Osteoblast (primary cell): ENCODE measurements at regions not wholly inside any gene's neighbourhood (a gene's known extent, or its start where the extent isn't known, plus 50 kb on each side); places are given as distances from the start of the nearest gene placed in this dataset.
A peak's percentile ranks its signal among the peaks of the same experiment; 100 is the strongest.

Source experiments
- DNase-seq: peaks from one replicate; pipeline ENCODE4 v3.0.0; 2011; ENCODE audit warnings: low spot score, mixed read lengths; ENCODE audit not compliant: insufficient read length; ENCODE audit errors: missing footprints
- H2AFZ ChIP-seq: 2 replicates; pipeline ENCODE4 v1.6.0; 2011; ENCODE audit warnings: mild to moderate bottlenecking, low read length
- H3K27ac ChIP-seq: 2 replicates; pipeline ENCODE4 v1.5.1; 2011; ENCODE audit warnings: mild to moderate bottlenecking, low read depth, low read length, moderate library complexity
- H3K27me3 ChIP-seq: 2 replicates; pipeline ENCODE4 v1.6.0; 2012; ENCODE audit warnings: mild to moderate bottlenecking, control low read depth, inconsistent platforms, low read length, moderate library complexity; ENCODE audit not compliant: insufficient read depth
- H3K36me3 ChIP-seq: 2 replicates; pipeline ENCODE4 v1.5.1; 2011; ENCODE audit warnings: mild to moderate bottlenecking, low read length, control low read depth, moderate library complexity; ENCODE audit not compliant: insufficient read depth
- H3K4me1 ChIP-seq: 2 replicates; pipeline ENCODE4 v1.5.1; 2011; ENCODE audit warnings: mild to moderate bottlenecking, low read length, control low read depth, moderate library complexity; ENCODE audit not compliant: insufficient read depth
- H3K4me2 ChIP-seq: 2 replicates; pipeline ENCODE4 v1.6.0; 2011; ENCODE audit warnings: mild to moderate bottlenecking, low read length; ENCODE audit not compliant: insufficient read depth
- H3K4me3 ChIP-seq: fragments of 200-600 bp; sonication (generic); 3 replicates; pipeline ENCODE4 v1.5.1; 2012; ENCODE audit warnings: mild to moderate bottlenecking, low read length, inconsistent platforms; ENCODE audit not compliant: insufficient read depth
- H3K79me2 ChIP-seq: 2 replicates; pipeline ENCODE4 v1.6.0; 2012; ENCODE audit warnings: mild to moderate bottlenecking, low read length, control low read depth, inconsistent platforms; ENCODE audit not compliant: insufficient read depth
- H3K9me3 ChIP-seq: 2 replicates; pipeline ENCODE4 v1.5.1; 2011; ENCODE audit warnings: low read depth, low read length, control low read depth
- H4K20me1 ChIP-seq: 2 replicates; pipeline ENCODE4 v1.6.0; 2012; ENCODE audit warnings: mild to moderate bottlenecking, low read length, control low read depth; ENCODE audit not compliant: insufficient read depth
- TF ChIP-seq, protein P1 (sequence below): IDR thresholded peaks from 2 replicates; pipeline ENCODE4 v1.5.1; 2011; ENCODE audit warnings: mild to moderate bottlenecking, low read depth, low read length, moderate library complexity; ENCODE audit errors: extremely low read depth

GRCh38 chr4:74632634-74633033, 161.7 kb downstream of the BTC start:
- Histone ChIP-seq H3K4me2 (peak overlapping the region; percentile 38), H3K27me3 (peaks cover 81% of the 10 kb centered on the region), H3K4me1 (peaks cover 22% of the 10 kb centered on the region), H3K36me3 (no peaks in the 10 kb centered on the region), H3K79me2 (no peaks in the 10 kb centered on the region), H2AFZ (no peak overlapping the region), H3K9me3 (no peaks in the 10 kb centered on the region), H3K27ac (no peak overlapping the region), H4K20me1 (no peaks in the 10 kb centered on the region), H3K4me3 (no peak overlapping the region)
- DNase-seq: peak; percentile 50
- TF ChIP-seq, protein P1, sequence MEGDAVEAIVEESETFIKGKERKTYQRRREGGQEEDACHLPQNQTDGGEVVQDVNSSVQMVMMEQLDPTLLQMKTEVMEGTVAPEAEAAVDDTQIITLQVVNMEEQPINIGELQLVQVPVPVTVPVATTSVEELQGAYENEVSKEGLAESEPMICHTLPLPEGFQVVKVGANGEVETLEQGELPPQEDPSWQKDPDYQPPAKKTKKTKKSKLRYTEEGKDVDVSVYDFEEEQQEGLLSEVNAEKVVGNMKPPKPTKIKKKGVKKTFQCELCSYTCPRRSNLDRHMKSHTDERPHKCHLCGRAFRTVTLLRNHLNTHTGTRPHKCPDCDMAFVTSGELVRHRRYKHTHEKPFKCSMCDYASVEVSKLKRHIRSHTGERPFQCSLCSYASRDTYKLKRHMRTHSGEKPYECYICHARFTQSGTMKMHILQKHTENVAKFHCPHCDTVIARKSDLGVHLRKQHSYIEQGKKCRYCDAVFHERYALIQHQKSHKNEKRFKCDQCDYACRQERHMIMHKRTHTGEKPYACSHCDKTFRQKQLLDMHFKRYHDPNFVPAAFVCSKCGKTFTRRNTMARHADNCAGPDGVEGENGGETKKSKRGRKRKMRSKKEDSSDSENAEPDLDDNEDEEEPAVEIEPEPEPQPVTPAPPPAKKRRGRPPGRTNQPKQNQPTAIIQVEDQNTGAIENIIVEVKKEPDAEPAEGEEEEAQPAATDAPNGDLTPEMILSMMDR: no peak

DNA sequence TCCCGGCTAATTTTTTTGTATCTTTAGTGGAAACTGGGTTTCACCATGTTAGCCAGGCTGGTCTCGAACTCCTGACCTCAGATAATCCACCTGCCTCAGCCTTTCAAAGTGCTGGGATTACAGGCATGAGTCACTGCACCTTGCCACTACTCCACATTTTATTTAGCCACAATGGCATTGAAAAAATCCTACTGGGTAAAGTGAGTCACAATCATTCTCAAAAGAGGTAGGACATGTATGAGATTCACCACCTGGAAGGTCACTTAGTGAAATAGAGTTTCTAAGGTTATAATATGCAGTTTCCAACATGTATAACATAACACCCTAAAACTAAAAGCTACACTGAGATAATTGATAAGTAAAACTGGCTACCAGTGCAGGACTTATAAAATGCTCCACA, 159.2 kb downstream of the BTC start:
- Histone ChIP-seq H3K79me2 (no peaks in the 10 kb centered on the region), H2AFZ (no peak overlapping the region), H3K27ac (no peak overlapping the region), H3K36me3 (no peaks in the 10 kb centered on the region), H3K4me2 (no peak overlapping the region), H4K20me1 (no peaks in the 10 kb centered on the region), H3K4me1 (peaks cover 25% of the 10 kb centered on the region), H3K27me3 (peaks cover 73% of the 10 kb centered on the region), H3K4me3 (no peak overlapping the region), H3K9me3 (no peaks in the 10 kb centered on the region)
- no peak for DNase-seq
- TF ChIP-seq, protein P1: no peak

DNA sequence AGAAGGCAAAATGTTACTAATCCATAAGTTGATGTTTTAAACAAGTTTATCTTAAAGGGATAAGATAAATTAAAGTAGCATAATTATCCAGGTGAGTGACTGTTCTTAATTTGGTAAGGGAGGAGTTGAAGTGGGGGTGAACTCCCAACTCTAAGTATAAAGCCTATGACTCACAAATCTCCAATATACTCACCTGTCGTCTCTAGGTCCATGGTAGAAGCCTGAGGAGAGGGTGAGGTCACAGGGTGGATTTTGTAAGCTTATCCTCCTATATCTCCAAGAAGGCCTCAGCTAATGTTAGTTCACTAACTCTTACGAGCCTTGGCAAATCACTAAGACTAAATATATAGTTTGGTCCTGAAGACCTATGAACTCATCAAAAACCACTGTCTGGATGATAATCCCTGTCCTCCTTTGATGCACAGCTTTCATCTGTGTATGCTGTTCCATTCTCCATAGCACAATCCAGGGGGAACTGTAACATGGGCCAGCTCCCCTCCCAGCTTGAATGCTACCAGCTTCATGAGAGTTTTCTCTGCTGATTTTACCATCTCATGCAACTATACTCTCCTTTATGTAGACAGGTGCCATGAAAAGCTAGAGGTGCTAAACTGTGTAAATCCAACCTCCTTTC, 158.7 kb downstream of the BTC start:
- no peak overlapping the region for H3K4me3 ChIP-seq
- TF ChIP-seq, protein P1: no peak
- no peaks in the 10 kb centered on the region for H3K79me2 ChIP-seq
- no peak overlapping the region for H2AFZ ChIP-seq
- no peaks in the 10 kb centered on the region for H4K20me1 ChIP-seq
- H3K9me3 ChIP-seq: no peaks in the 10 kb centered on the region
- peaks cover 30% of the 10 kb centered on the region for H3K4me1 ChIP-seq
- no peak overlapping the region for H3K4me2 ChIP-seq
- H3K27ac ChIP-seq: no peak overlapping the region
- H3K36me3 ChIP-seq: no peaks in the 10 kb centered on the region
- peaks cover 69% of the 10 kb centered on the region for H3K27me3 ChIP-seq
- no peak for DNase-seq

DNA sequence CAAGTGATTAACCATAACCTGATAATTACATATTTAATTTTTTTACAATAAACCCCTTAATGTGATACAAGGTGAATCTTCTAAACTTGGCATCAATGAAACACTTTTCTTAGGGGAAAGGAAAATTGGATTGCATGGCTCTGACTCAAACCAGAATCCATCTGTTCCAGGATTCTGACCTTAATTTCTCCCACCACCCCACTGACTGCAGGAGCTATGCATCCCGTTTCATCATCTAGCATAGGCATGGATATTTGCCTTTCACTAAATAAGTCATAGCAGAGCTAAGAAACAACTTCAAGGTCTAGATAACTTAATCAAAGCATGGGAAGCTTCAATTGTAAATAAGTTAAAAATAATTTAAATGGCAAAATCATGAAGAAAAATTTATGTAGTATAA, 156.3 kb downstream of the BTC start:
- Histone ChIP-seq H3K27ac (no peak overlapping the region), H3K4me2 (no peak overlapping the region), H3K4me3 (no peak overlapping the region), H2AFZ (no peak overlapping the region), H4K20me1 (no peaks in the 10 kb centered on the region), H3K36me3 (no peaks in the 10 kb centered on the region), H3K79me2 (no peaks in the 10 kb centered on the region), H3K4me1 (peaks cover 12% of the 10 kb centered on the region), H3K27me3 (peaks cover 76% of the 10 kb centered on the region), H3K9me3 (no peaks in the 10 kb centered on the region)
- no peak for DNase-seq
- TF ChIP-seq, protein P1: no peak
